PFSK-1 (cell line): ENCODE measurements at regions not wholly inside any gene's neighbourhood (a gene's known extent, or its start where the extent isn't known, plus 50 kb on each side); places are given as distances from the start of the nearest gene placed in this dataset.

Experiments
- REST ChIP-seq, 2 experiments: IDR thresholded peaks; 2 replicates each; pipeline versions ENCODE4 v1.6.1 to v1.8.0; 2011 to 2012; ENCODE audit warnings: low read depth in 2 of 2, low read length in 2 of 2, control low read depth in 1 of 2, inconsistent platforms in 1 of 2, mild to moderate bottlenecking in 1 of 2, moderate library complexity in 1 of 2; ENCODE audit not compliant: insufficient read depth in 1 of 2
- SIN3A ChIP-seq: IDR thresholded peaks from 2 replicates; pipeline ENCODE4 v1.6.1; 2012; ENCODE audit warnings: mild to moderate bottlenecking, low read length, moderate library complexity, borderline replicate concordance; ENCODE audit not compliant: insufficient read depth

- no peak for TF ChIP-seq SIN3A
- no peak for TF ChIP-seq REST (IDR thresholded peaks at IDR 0.05; ENCODE audit: insufficient read depth in 1 of 2, low read depth in 2 of 2, low read length in 2 of 2)
Observed at GRCh38 chr21:16770266-16770665, 742.6 kb upstream of the CXADR start.
